ENCODE measurements at regions not wholly inside any gene's neighbourhood (a gene's known extent, or its start where the extent isn't known, plus 50 kb on each side); places are given as distances from the start of the nearest gene placed in this dataset.

- Mint-ChIP-seq H3K9me3 (no peaks in the 10 kb centered on the region; a peak in 2 of 5 replicates), H3K27me3 (ENCODE audit: low read depth) (peaks cover 8% of the 10 kb centered on the region), H3K36me3 (ENCODE audit: insufficient read depth in 1 of 3, low read depth in 3 of 3) (no peaks in the 10 kb centered on the region; a peak in 1 of 7 replicates), H3K4me3 (no peak overlapping the region), H3K4me1 (peaks cover 11 to 12% of the 10 kb centered on the region in 2 experiments), H3K27ac (no peak overlapping the region)
- H3K9ac ChIP-seq (ENCODE audit: extremely low read depth, insufficient read length, low read length) = no peak overlapping the region
- H2AK5ac ChIP-seq (ENCODE audit: insufficient read length, low read length) = no peak overlapping the region
- H4K20me1 ChIP-seq (ENCODE audit: control insufficient read depth, insufficient read depth, insufficient read length) = no peaks in the 10 kb centered on the region
- H4K91ac ChIP-seq (ENCODE audit: insufficient read length, low read depth, low read length) = no peak overlapping the region
- H3K27me3 ChIP-seq (ENCODE audit: insufficient read depth, low read length) = no peaks in the 10 kb centered on the region
- no peak for TF ChIP-seq CTCF (conservative IDR thresholded peaks at IDR 0.05)
- H4K5ac ChIP-seq (ENCODE audit: insufficient read length, low read depth, low read length) = no peak overlapping the region
- no peak overlapping the region for H3T11ph ChIP-seq (ENCODE audit: low read length)
- H4K8ac ChIP-seq (replicated peaks; ENCODE audit: insufficient read length, low read depth, low read length) = no peak overlapping the region
- no peaks in the 10 kb centered on the region; the same call in 1 of the 2 replicates for H3K4me1 ChIP-seq (ENCODE audit: insufficient read depth, low read length)
- no peak overlapping the region for H3K14ac ChIP-seq (ENCODE audit: insufficient read depth, low read length)
- no peak overlapping the region for H2BK20ac ChIP-seq (ENCODE audit: low read depth, low read length, poor library complexity, severe bottlenecking)
- no peak overlapping the region for H2BK5ac ChIP-seq (ENCODE audit: insufficient read length, low read length)
- H2BK120ac ChIP-seq (ENCODE audit: low read depth, low read length, poor library complexity, severe bottlenecking) = no peak overlapping the region
- H3K9me3 ChIP-seq (ENCODE audit: control insufficient read depth, low read depth, low read length) = no peaks in the 10 kb centered on the region
- H3K79me2 ChIP-seq (ENCODE audit: insufficient read depth, low read length) = no peaks in the 10 kb centered on the region
- H3K23me2 ChIP-seq (ENCODE audit: insufficient read length, low read depth, low read length, poor library complexity, severe bottlenecking) = no peaks in the 10 kb centered on the region
- H3K4ac ChIP-seq (ENCODE audit: low read depth, low read length) = no peak overlapping the region
- H3K23ac ChIP-seq (ENCODE audit: insufficient read length, low read depth, low read length) = no peak overlapping the region
- H3K18ac ChIP-seq (ENCODE audit: insufficient read length, low read depth, low read length) = no peak overlapping the region
- H3K56ac ChIP-seq (ENCODE audit: insufficient read length, low read depth, low read length) = no peak overlapping the region
- H3K27ac ChIP-seq (ENCODE audit: insufficient read length, low read depth, low read length) = no peak overlapping the region
- no CpG with 5 or more reads among the region's 1 CpG for WGBS (ENCODE audit: extremely low coverage, insufficient read length, low lambda C conversion rate)
- H2BK12ac ChIP-seq (ENCODE audit: insufficient read length, low read depth, low read length) = no peak overlapping the region
- no peak overlapping the region for H2AFZ ChIP-seq (ENCODE audit: low read length)
- H3K4me2 ChIP-seq (ENCODE audit: insufficient read depth, insufficient read length, low read length) = no peak overlapping the region
- no peaks in the 10 kb centered on the region for H3K79me1 ChIP-seq (ENCODE audit: insufficient read depth, low read depth, low read length, poor library complexity, severe bottlenecking)
- no peak overlapping the region for H2BK15ac ChIP-seq (ENCODE audit: low read depth, low read length)
- DNase-seq = no peak
These were observed 54.1 kb upstream of the VSX1 start for GRCh38 chr20:25136056-25136455.
